GM12872 (cell line): ENCODE measurements at regions not wholly inside any gene's neighbourhood (a gene's known extent, or its start where the extent isn't known, plus 50 kb on each side); places are given as distances from the start of the nearest gene placed in this dataset.

Source experiments
- TF ChIP-seq, protein P1 (sequence below): IDR thresholded peaks from 3 replicates; pipeline ENCODE4 v1.5.1; 2011; ENCODE audit warnings: low read depth, mild to moderate bottlenecking, low read length, moderate library complexity; ENCODE audit not compliant: insufficient read depth

DNA sequence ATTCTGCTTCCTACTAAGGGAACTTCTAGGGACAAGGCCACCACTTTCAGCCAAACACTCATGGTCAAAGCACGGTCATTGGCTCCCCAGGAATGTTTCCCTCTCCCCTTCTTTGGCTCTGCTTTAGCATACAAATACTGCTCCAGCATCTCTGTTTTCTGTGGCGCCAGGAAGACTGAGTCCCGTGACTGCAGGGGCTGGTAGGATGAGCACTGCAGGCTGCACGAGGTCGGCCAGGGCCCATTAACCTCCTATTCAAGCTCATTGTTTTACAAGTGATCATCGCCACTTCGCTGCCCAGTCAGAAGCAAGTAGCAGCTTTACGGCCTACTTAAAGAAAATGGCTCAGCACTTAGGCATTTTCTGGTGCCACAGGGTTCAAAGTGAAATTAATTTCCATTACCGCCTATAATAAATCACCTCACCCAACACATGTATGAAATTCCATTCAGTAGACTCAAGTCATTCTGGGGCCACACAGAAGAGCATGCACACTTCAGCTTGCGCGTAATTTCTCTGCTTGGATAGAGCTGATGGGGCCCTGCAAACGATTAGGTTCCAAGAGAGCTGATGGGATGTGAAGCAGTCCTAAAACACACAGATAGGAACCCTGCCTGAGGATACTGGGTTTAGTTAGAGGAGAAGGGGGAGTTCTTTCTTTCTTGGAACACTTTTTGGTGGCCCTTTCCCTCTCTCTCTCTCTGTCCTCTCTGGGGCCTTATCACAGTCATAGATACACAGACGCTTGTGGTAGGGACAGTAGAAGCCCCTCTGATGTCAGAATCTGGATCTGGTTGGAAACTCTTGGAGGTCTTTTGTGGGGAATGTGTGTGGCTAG lies 173.7 kb downstream of the KIF18A start:
- TF ChIP-seq, protein P1, sequence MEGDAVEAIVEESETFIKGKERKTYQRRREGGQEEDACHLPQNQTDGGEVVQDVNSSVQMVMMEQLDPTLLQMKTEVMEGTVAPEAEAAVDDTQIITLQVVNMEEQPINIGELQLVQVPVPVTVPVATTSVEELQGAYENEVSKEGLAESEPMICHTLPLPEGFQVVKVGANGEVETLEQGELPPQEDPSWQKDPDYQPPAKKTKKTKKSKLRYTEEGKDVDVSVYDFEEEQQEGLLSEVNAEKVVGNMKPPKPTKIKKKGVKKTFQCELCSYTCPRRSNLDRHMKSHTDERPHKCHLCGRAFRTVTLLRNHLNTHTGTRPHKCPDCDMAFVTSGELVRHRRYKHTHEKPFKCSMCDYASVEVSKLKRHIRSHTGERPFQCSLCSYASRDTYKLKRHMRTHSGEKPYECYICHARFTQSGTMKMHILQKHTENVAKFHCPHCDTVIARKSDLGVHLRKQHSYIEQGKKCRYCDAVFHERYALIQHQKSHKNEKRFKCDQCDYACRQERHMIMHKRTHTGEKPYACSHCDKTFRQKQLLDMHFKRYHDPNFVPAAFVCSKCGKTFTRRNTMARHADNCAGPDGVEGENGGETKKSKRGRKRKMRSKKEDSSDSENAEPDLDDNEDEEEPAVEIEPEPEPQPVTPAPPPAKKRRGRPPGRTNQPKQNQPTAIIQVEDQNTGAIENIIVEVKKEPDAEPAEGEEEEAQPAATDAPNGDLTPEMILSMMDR = no peak

DNA sequence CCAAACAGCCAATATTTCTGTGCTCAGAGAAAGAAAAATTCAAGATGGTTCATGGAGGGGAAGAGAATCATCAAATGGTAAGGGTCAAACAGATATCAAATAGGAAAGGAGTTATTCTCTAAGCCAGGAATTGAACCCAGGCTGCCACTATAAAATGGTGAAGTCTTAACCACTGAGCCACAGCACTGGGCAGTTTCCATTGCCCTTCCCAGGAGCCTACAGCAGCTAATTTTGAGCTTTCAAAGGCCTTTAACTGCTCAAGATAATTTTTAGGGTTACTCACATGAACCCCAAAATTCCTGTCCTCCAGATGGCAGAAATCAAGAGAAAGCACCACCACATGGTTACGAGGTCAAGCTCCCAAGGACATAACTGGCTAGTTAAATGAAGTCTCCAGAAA lies 176.2 kb downstream of the KIF18A start:
- TF ChIP-seq, protein P1 = no peak

DNA sequence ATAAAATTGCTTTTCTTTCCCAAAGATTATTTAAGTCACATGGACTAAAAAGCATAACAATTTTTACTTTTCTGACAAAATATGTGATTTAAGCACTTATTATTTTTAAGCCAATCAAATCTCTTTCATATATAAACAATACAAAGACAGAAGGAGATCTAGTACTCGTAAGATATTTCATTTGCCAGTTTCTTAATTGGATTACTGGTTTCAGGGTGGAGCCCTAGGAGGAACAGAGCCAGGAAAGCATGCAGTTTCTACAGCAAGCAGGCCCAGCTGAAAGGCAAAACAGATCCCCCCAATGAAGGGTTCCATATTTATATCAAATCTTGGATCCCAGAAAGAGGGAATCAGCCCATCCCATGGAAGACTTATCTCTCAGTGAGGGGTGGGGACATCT lies 177.0 kb downstream of the KIF18A start:
- TF ChIP-seq, protein P1 = no peak

DNA sequence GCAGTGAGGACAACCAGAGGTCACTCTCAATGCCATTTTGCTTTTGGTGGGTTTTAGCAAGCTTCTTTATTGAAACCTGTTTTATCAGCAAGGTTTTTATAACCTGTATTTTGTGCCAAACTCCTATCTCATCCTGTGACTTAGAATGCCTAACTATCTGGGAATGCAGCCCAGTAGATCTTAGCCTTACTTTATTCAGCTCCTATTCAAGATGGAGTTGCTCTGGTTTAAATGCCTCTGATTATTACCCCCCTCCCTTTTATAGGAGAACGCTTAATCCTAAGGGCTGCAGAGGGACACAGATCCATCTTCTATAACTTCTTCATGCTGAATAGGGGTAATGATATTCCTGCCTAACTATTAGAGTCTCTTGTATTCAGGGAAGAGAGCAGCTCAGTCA lies 179.1 kb downstream of the KIF18A start:
- TF ChIP-seq, protein P1 = no peak

DNA sequence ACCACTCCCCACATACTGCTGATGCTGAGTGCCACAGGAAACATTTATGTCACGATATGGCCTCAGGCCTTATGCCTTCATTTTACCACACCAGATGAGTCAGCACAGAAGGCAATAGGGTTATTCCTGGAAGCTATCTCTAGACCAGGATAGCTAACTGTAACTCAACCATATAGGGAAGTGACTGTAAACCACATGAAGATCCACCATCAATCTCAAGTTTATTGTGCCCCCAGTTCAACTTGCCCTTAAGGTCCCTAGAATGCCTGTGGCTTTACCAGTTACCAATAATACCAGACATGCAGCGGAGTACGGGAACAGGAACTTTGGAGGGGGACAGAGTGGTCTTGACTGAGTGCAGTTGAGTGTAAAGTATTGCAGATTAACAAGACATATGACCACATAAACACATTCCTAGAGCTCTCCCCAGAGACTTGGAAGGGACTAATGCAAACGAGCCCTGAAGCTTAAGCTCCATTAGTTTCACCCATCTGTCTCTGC lies 180.9 kb downstream of the KIF18A start:
- TF ChIP-seq, protein P1 = no peak

DNA sequence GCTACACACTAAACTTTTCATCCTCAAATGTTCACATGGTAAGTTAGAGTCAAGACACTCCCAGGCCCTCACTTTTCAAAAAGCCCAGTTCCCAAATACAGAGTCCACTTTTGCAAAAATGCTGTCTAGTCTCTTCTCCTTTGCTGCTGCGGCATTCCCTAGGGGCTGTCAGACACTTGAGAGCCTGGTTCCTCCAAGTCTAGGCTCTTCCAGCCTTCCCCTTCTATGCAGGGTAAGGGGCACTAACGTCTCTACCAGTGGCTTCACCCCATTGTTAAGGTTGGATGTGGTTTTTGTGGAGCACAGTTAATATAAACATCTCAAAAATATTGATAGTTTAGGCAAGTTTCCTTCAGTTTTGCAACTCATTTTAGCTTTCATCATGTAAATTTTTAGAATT lies 181.5 kb downstream of the KIF18A start:
- TF ChIP-seq, protein P1 = no peak

DNA sequence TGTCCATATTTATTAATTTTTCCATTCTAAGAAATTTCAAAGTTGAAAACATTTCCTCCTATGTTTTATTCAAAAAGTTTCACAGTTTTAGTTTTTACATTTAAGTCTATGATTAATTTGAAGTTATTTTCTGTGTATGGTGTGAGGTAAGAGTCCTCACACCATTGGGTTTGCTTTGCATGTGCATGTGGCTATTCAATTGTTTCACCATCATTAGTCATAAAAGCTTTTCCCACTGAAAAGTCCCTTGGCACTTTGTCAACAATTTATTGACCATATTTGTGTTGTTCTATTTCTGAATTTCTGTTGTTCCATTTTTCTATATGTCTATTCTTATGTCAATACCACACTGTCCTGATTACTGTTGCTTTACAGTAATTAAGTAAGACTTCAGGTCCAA lies 186.5 kb downstream of the KIF18A start:
- TF ChIP-seq, protein P1 = no peak
